K562 (cell line): ENCODE measurements at regions not wholly inside any gene's neighbourhood (a gene's known extent, or its start where the extent isn't known, plus 50 kb on each side); places are given as distances from the start of the nearest gene placed in this dataset.

Experiments used
- CHD1 ChIP-seq: fragments of 200-600 bp; sonication (generic); IDR thresholded peaks from one replicate; pipeline ENCODE4 v1.6.1; 2012; ENCODE audit warnings: mild to moderate bottlenecking, moderate library complexity, low read length, inconsistent platforms
- EHMT2 ChIP-seq: fragments of 450-650 bp; IDR thresholded peaks from 2 replicates; pipeline ENCODE4 v1.6.1; 2018; ENCODE audit warnings: antibody characterized with exemption
- HNRNPH1 ChIP-seq: fragments of 200-400 bp; formaldehyde crosslinking; optimal IDR thresholded peaks from 2 replicates; pipeline ENCODE3; 2017; ENCODE audit warnings: low read depth, mild to moderate bottlenecking, low read length, moderate library complexity
- MEF2D ChIP-seq: conservative IDR thresholded peaks from 2 replicates; pipeline ENCODE4 v1.6.1; 2016; ENCODE audit warnings: low read depth, missing genetic modification characterization, missing compliant biosample characterization
- MGA ChIP-seq: fragments of 450-650 bp; IDR thresholded peaks from 2 replicates; pipeline ENCODE4 v1.6.1; 2016; ENCODE audit warnings: mild to moderate bottlenecking, moderate library complexity
- MYC ChIP-seq, 2 experiments: fragments of 250-450 bp in 1 of 2; sonication (Bioruptor Pico) in 1 of 2; IDR thresholded peaks; 2 replicates each; pipeline versions ENCODE4 v1.5.1 to v1.6.1; 2012 to 2021; ENCODE audit warnings: low read depth in 2 of 2, borderline replicate concordance in 1 of 2, improper control_type of control experiment in 1 of 2, low read length in 1 of 2, mild to moderate bottlenecking in 1 of 2, moderate library complexity in 1 of 2
- PKNOX1 ChIP-seq: fragments of 450-650 bp; IDR thresholded peaks from 2 replicates; pipeline ENCODE4 v1.6.1; 2016
- SIX5 ChIP-seq, 2 experiments: IDR thresholded peaks; 2 replicates each; pipeline ENCODE4 v1.6.1; 2011; ENCODE audit warnings: low read length in 2 of 2, borderline replicate concordance in 1 of 2, low read depth in 1 of 2, mild to moderate bottlenecking in 1 of 2, moderate library complexity in 1 of 2; ENCODE audit not compliant: insufficient read depth in 1 of 2
- SLC30A9 ChIP-seq: fragments of 250-450 bp; sonication (Bioruptor Pico); IDR thresholded peaks from 2 replicates; pipeline ENCODE4 v1.8.0; 2022; ENCODE audit warnings: mild to moderate bottlenecking, moderate library complexity
- STAT5B ChIP-seq: fragments of 250-450 bp; sonication (Bioruptor Pico); IDR thresholded peaks from 2 replicates; pipeline ENCODE4 v1.8.0; 2021; ENCODE audit warnings: mild to moderate bottlenecking, inconsistent platforms
- TEAD4 ChIP-seq, 2 experiments: sonication (generic) in 1 of 2; formaldehyde crosslinking in 1 of 2; IDR thresholded peaks; 2 replicates each; pipeline versions ENCODE4 v1.6.1 to v1.8.0; 2012 to 2022; ENCODE audit warnings: borderline replicate concordance in 1 of 2, inconsistent platforms in 1 of 2, low read length in 1 of 2, mild to moderate bottlenecking in 1 of 2, missing genetic modification reagents in 1 of 2
- THRB ChIP-seq: fragments of 450-650 bp; formaldehyde crosslinking; conservative IDR thresholded peaks from 2 replicates; pipeline ENCODE4 v1.4.0; 2022; ENCODE audit warnings: mild to moderate bottlenecking, missing genetic modification characterization
- ZNF766 ChIP-seq: fragments of 200-800 bp; sonication (Bioruptor generic); conservative IDR thresholded peaks from 2 replicates; pipeline ENCODE4 v1.6.1; 2016; ENCODE audit warnings: missing genetic modification characterization, missing compliant biosample characterization
- ZNF830 ChIP-seq: fragments of 250-450 bp; sonication (Bioruptor Pico); IDR thresholded peaks from 2 replicates; pipeline ENCODE4 v1.5.0; 2021; ENCODE audit warnings: mild to moderate bottlenecking

- TF ChIP-seq MGA = no peak
- no peak for TF ChIP-seq MYC (IDR thresholded peaks at IDR 0.05; ENCODE audit: low read depth, low read length)
- TF ChIP-seq MYC (CRISPR knock-in tag; IDR thresholded peaks at IDR 0.05; ENCODE audit: borderline replicate concordance, low read depth) = 0 out of 2 replicates have a peak, but pooled peaks have one; percentile 41
- TF ChIP-seq MEF2D (tag) = no peak
- TF ChIP-seq HNRNPH1 = no peak
- TF ChIP-seq CHD1 = no peak
- TF ChIP-seq ZNF830 (CRISPR knock-in tag) = no peak
- TF ChIP-seq EHMT2 = 0 out of 2 replicates have a peak, but pooled peaks have one; percentile 47
- TF ChIP-seq SIX5 (IDR thresholded peaks at IDR 0.05; ENCODE audit: borderline replicate concordance in 1 of 2, insufficient read depth in 1 of 2, low read depth in 1 of 2, low read length in 2 of 2) = no peak
- TF ChIP-seq SLC30A9 (CRISPR knock-in tag) = no peak
- TF ChIP-seq PKNOX1 = no peak
- TF ChIP-seq STAT5B = no peak
- TF ChIP-seq ZNF766 (CRISPR knock-in tag) = 0 out of 2 replicates have a peak, but pooled peaks have one; percentile 8
- no peak for TF ChIP-seq TEAD4 (IDR thresholded peaks at IDR 0.05; ENCODE audit: low read length)
- no peak for TF ChIP-seq TEAD4 (CRISPR knock-in tag; IDR thresholded peaks at IDR 0.05; ENCODE audit: borderline replicate concordance)
- no peak for TF ChIP-seq THRB (CRISPR knock-in tag)
Observed at GRCh38 chr5:138701678-138702077, 51.5 kb upstream of the CTNNA1 start (continued).
